ENCODE measurements at regions not wholly inside any gene's neighbourhood (a gene's known extent, or its start where the extent isn't known, plus 50 kb on each side); places are given as distances from the start of the nearest gene placed in this dataset.

DNA sequence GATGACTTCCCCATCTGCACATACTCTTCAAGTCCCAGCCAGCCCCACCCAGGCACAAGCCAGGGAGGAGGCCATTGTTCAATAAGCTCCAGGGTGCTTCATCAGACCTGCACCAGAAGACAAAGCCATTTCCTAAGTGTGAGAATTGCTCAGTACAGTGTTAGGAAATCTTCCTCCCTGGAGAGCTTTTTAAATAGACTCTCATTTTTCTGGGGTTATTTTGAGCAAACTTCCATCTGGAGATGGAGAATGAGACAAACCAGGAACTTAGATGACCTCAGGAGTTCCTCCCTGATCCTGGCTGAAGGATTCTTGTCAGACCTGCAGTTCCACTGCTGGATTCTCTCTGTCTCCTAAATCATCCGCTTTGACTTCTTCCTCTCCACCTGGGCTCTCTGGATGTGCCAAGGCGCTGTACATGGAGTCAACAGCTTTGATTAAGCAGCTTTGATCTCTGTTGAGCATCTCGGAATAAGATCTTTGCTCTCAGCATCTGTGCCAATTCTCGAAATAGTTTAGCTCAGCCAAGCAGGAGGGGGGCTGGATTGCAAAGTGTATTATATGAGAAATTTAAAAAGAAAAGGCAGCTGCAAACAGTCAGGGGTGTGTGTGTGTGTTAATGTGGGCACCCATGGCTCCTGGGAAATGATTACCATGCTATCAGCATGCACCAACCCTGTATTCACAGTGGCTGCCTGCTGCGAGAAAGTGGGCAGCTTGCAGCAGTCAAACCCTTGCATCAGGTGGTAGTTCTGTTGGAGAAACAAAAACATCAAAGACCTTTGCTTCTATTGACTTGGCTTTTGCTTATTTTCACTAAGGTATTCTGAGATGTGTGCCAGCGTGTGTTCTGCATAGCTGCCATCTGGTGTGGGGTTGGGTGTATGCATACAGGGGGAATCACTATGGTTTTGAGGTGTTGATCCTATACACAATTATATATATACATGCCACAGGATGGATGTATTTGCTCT is 70.2 kb upstream of the NAV2 start:
- Histone ChIP-seq H3K9me3 (ENCODE audit: severe bottlenecking) (no peaks in the 10 kb centered on the region), H3K27me3 (ENCODE audit: insufficient read depth, poor library complexity, severe bottlenecking) (no peaks in the 10 kb centered on the region), H3K27ac (ENCODE audit: poor library complexity, severe bottlenecking) (no peak overlapping the region), H3K4me1 (ENCODE audit: insufficient read depth, poor library complexity, severe bottlenecking) (no peaks in the 10 kb centered on the region), H3K36me3 (ENCODE audit: low read depth) (no peaks in the 10 kb centered on the region), H3K4me3 (ENCODE audit: severe bottlenecking) (no peak overlapping the region)
- TF ChIP-seq, protein P1, sequence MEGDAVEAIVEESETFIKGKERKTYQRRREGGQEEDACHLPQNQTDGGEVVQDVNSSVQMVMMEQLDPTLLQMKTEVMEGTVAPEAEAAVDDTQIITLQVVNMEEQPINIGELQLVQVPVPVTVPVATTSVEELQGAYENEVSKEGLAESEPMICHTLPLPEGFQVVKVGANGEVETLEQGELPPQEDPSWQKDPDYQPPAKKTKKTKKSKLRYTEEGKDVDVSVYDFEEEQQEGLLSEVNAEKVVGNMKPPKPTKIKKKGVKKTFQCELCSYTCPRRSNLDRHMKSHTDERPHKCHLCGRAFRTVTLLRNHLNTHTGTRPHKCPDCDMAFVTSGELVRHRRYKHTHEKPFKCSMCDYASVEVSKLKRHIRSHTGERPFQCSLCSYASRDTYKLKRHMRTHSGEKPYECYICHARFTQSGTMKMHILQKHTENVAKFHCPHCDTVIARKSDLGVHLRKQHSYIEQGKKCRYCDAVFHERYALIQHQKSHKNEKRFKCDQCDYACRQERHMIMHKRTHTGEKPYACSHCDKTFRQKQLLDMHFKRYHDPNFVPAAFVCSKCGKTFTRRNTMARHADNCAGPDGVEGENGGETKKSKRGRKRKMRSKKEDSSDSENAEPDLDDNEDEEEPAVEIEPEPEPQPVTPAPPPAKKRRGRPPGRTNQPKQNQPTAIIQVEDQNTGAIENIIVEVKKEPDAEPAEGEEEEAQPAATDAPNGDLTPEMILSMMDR (IDR thresholded peaks at IDR 0.05; ENCODE audit: poor library complexity, severe bottlenecking): no peak
- no peak for DNase-seq (ENCODE audit: low spot score)
- ATAC-seq (ENCODE audit: low read depth): no peak

DNA sequence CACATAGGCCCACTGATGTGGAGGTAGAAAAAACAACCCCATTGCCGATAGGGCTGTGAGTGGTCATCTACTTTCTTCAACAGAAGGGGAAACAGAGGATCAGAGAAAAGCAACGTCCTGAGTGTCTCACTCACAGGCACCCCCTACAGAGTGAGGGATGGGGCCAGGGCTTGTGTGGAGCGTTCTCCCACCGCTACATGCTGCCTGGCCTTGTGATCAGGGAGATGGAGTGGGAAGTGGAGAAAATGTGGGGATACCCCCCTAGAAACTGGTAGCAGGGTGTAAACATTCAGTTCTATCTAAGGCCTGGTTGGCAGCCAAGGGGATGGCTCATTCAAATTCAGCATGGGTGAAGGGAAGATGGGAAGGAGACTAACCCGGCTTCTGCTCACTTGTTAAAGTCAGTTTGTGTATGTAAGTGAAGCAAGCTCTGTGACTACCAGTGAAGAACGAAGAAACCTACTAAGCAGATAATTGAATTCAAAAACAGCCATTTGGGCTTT is 73.0 kb upstream of the NAV2 start:
- DNase-seq (ENCODE audit: low spot score) (no peak), ATAC-seq (ENCODE audit: low read depth) (no peak)
- Histone ChIP-seq H3K27ac (ENCODE audit: poor library complexity, severe bottlenecking) (no peak overlapping the region), H3K9me3 (ENCODE audit: severe bottlenecking) (no peaks in the 10 kb centered on the region), H3K36me3 (ENCODE audit: low read depth) (no peaks in the 10 kb centered on the region), H3K4me3 (ENCODE audit: severe bottlenecking) (no peak overlapping the region), H3K4me1 (ENCODE audit: insufficient read depth, poor library complexity, severe bottlenecking) (no peaks in the 10 kb centered on the region), H3K27me3 (ENCODE audit: insufficient read depth, poor library complexity, severe bottlenecking) (no peaks in the 10 kb centered on the region)
- TF ChIP-seq, protein P1 (IDR thresholded peaks at IDR 0.05; ENCODE audit: poor library complexity, severe bottlenecking): no peak

DNA sequence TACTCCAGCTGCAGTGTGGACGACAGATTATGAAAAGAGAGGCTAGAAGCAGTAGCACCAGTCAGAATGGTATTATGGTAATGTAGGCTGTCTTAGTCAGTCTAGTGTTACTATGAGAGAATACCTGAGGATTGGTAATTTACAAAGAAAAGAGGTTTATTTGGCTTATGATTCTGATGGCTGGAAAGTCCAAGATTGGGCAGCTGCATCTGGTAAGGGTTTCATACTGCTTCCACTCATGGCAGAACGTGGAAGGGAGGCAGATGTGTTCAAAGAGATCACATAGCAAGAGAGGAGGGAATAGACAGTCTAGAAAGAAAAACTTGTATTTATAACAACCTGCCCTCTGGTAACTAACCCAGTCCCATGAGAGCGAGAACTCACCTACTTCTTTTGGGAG is 77.3 kb upstream of the NAV2 start:
- peaks cover 8% of the 10 kb centered on the region for H3K4me1 ChIP-seq (ENCODE audit: insufficient read depth, poor library complexity, severe bottlenecking)
- H3K27ac ChIP-seq (ENCODE audit: poor library complexity, severe bottlenecking): no peak overlapping the region
- no peaks in the 10 kb centered on the region for H3K36me3 ChIP-seq (ENCODE audit: low read depth)
- H3K9me3 ChIP-seq (ENCODE audit: severe bottlenecking): peaks cover 2% of the 10 kb centered on the region
- ATAC-seq (ENCODE audit: low read depth) (no peak), DNase-seq (ENCODE audit: low spot score) (no peak)
- TF ChIP-seq, protein P1 (IDR thresholded peaks at IDR 0.05; ENCODE audit: poor library complexity, severe bottlenecking): no peak
- H3K27me3 ChIP-seq (ENCODE audit: insufficient read depth, poor library complexity, severe bottlenecking): no peaks in the 10 kb centered on the region
- no peak overlapping the region for H3K4me3 ChIP-seq (ENCODE audit: severe bottlenecking)

DNA sequence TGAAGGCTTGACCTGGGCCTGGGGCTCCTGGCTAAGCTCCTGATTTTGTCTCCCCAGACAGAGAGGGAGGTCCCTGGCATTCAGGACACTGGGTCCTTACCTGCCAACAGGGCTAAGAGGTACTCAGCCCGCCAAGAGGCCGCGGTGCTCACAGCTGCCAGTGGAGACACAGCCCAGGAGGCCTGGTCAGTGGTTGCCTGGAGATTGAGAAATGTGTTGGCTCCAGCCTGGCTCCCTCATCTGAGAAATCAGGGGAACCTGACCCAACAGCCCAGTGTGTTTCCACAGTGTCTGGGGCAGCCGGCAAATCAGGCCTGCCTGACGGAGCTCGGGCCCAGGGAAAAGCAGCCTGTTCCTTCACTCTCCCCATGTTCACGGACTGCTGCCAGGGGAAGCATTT is 79.4 kb upstream of the NAV2 start:
- no peaks in the 10 kb centered on the region for H3K36me3 ChIP-seq (ENCODE audit: low read depth)
- peaks cover 2% of the 10 kb centered on the region for H3K9me3 ChIP-seq (ENCODE audit: severe bottlenecking)
- H3K4me1 ChIP-seq (ENCODE audit: insufficient read depth, poor library complexity, severe bottlenecking): peaks cover 8% of the 10 kb centered on the region
- H3K27me3 ChIP-seq (ENCODE audit: insufficient read depth, poor library complexity, severe bottlenecking): no peaks in the 10 kb centered on the region
- no peak overlapping the region for H3K4me3 ChIP-seq (ENCODE audit: severe bottlenecking)
- no peak overlapping the region for H3K27ac ChIP-seq (ENCODE audit: poor library complexity, severe bottlenecking)
- ATAC-seq (ENCODE audit: low read depth) (no peak), DNase-seq (ENCODE audit: low spot score) (no peak)
- TF ChIP-seq, protein P1 (IDR thresholded peaks at IDR 0.05; ENCODE audit: poor library complexity, severe bottlenecking): no peak

DNA sequence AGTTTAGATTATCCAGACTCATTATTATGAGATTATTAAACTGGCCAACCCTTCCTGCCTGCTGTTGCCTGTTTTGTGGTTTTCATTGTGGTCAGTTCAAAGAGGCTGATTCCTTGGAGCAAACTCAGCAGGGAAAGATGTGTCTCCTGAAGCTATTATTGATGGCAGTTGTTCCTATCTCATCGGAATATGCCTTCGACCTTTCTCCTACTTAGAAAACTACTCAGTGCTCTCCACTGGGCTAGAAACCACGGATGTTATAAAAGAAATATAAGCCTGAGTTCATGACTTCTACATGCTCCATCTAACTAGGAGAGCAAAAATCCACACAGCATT is 80.2 kb upstream of the NAV2 start:
- peak; percentile 65; the same call in 2 of the 3 replicates for ATAC-seq (ENCODE audit: low read depth)
- peak overlapping the region; percentile 19 for H3K27ac ChIP-seq (ENCODE audit: poor library complexity, severe bottlenecking)
- no peak for DNase-seq (ENCODE audit: low spot score)

More for the DNA sequence above, 80.2 kb upstream of the NAV2 start:
- Histone ChIP-seq H3K4me1 (ENCODE audit: insufficient read depth, poor library complexity, severe bottlenecking) (peaks cover 13% of the 10 kb centered on the region), H3K4me3 (ENCODE audit: severe bottlenecking) (no peak overlapping the region), H3K27me3 (ENCODE audit: insufficient read depth, poor library complexity, severe bottlenecking) (no peaks in the 10 kb centered on the region), H3K9me3 (ENCODE audit: severe bottlenecking) (peaks cover 2% of the 10 kb centered on the region), H3K36me3 (ENCODE audit: low read depth) (no peaks in the 10 kb centered on the region)
- TF ChIP-seq, protein P1 (IDR thresholded peaks at IDR 0.05; ENCODE audit: poor library complexity, severe bottlenecking): no peak

Measured in RWPE2 (cell line).